B cell (primary cell): ENCODE measurements at regions not wholly inside any gene's neighbourhood (a gene's known extent, or its start where the extent isn't known, plus 50 kb on each side); places are given as distances from the start of the nearest gene placed in this dataset.

Source experiments
- ATAC-seq: fragments of 200-7000 bp; cut with Tn5 transposase; one replicate; pipeline ENCODE4 v1.10.0; 2021; ENCODE audit warnings: low read depth, mild to moderate bottlenecking, moderate number of reproducible peaks, moderate library complexity
- CTCF ChIA-PET: fragments of 350-600 bp; sonication (Branson Sonifier 250); formaldehyde crosslinking; loops from one replicate; lab custom pipeline; 2021; ENCODE audit warnings: antibody characterized with exemption, inconsistent platforms; lab: Charles Lee
- POLR2A ChIA-PET: fragments of 350-600 bp; sonication (Branson Sonifier 250); formaldehyde crosslinking; loops from one replicate; lab custom pipeline; 2021; ENCODE audit warnings: antibody characterized with exemption; lab: Charles Lee
- DNase-seq: peaks from one replicate; pipeline ENCODE4 v3.0.0; 2013
- H2AFZ ChIP-seq: 2 replicates; pipeline ENCODE4 v1.6.1; 2012; ENCODE audit warnings: mild to moderate bottlenecking, low read depth, low read length; ENCODE audit not compliant: insufficient read depth, poor library complexity, severe bottlenecking
- H3K27ac ChIP-seq, 2 donors: 1 replicate in 1 of 2; 2 replicates in 1 of 2; pipeline ENCODE4 v1.5.1; 2012 to 2013; ENCODE audit warnings: low read length in 2 of 2, mild to moderate bottlenecking in 2 of 2, moderate library complexity in 1 of 2
- H3K27me3 ChIP-seq, 4 experiments: fragments of 200-600 bp in 1 of 4; sonication (generic) in 1 of 4; replicated peaks in 1 of 4; 1 replicate in 2 of 4; 2 replicates in 2 of 4; pipeline versions ENCODE4 v1.6.1 to v1.7.0; 2013 to 2016; ENCODE audit warnings: low read length in 3 of 4, mild to moderate bottlenecking in 2 of 4, mixed read lengths in 1 of 4, moderate library complexity in 1 of 4; ENCODE audit not compliant: insufficient read depth in 4 of 4, control insufficient read depth in 3 of 4; ENCODE audit errors: control extremely low read depth in 1 of 4
- H3K36me3 ChIP-seq, 2 experiments: replicated peaks in 1 of 2; 1 replicate in 1 of 2; 2 replicates in 1 of 2; pipeline versions ENCODE4 v1.6.1 to v1.7.1; 2013; ENCODE audit warnings: low read length in 1 of 2; ENCODE audit not compliant: insufficient read depth in 2 of 2, control insufficient read depth in 1 of 2; ENCODE audit errors: control extremely low read depth in 1 of 2, extremely low read depth in 1 of 2
- H3K4me1 ChIP-seq, 2 donors: fragments of 200-600 bp in 1 of 2; sonication (generic) in 1 of 2; 1 replicate in 1 of 2; 2 replicates in 1 of 2; pipeline versions ENCODE4 v1.5.1 to v1.6.1; 2013 to 2017; ENCODE audit warnings: low read length in 2 of 2; ENCODE audit not compliant: control insufficient read depth in 2 of 2, insufficient read depth in 2 of 2
- H3K4me2 ChIP-seq: replicated peaks from 2 replicates; pipeline ENCODE3; 2012; ENCODE audit warnings: mild to moderate bottlenecking, low read depth, low read length; ENCODE audit not compliant: poor library complexity, severe bottlenecking
- H3K4me3 ChIP-seq, 5 experiments: fragments of 200-600 bp in 1 of 5; sonication (generic) in 1 of 5; 1 replicate in 3 of 5; 2 replicates in 2 of 5; pipeline versions ENCODE4 v1.5.1 to v1.7.0; 2011 to 2016; ENCODE audit warnings: low read length in 4 of 5, mild to moderate bottlenecking in 4 of 5, low read depth in 2 of 5, control low read depth in 1 of 5, moderate library complexity in 1 of 5; ENCODE audit not compliant: insufficient read depth in 1 of 5; ENCODE audit errors: control extremely low read depth in 1 of 5, extremely low read depth in 1 of 5
- H3K79me2 ChIP-seq: fragments of 200-600 bp; sonication (generic); one replicate; pipeline ENCODE4 v1.6.0; 2016; ENCODE audit warnings: low read length; ENCODE audit not compliant: control insufficient read depth, insufficient read depth
- H3K9ac ChIP-seq: fragments of 200-600 bp; sonication (generic); 2 replicates; pipeline ENCODE4 v1.6.1; 2017; ENCODE audit warnings: mild to moderate bottlenecking, low read length, moderate library complexity
- H3K9me3 ChIP-seq, 3 donors: one replicate each; pipeline versions ENCODE4 v1.6.1 to v1.7.1; 2013; ENCODE audit warnings: low read length in 2 of 3; ENCODE audit not compliant: control insufficient read depth in 2 of 3, insufficient read depth in 1 of 3; ENCODE audit errors: control extremely low read depth in 1 of 3
- H4K20me1 ChIP-seq: 2 replicates; pipeline ENCODE4 v1.6.0; 2012; ENCODE audit warnings: mild to moderate bottlenecking, low read length; ENCODE audit not compliant: insufficient read depth, control insufficient read depth, poor library complexity, severe bottlenecking
- H3K27ac Mint-ChIP-seq: one replicate; pipeline ENCODE4 v1.8.0; 2021; ENCODE audit warnings: mixed read lengths
- H3K27me3 Mint-ChIP-seq: one replicate; pipeline ENCODE4 v1.8.0; 2021; ENCODE audit warnings: mixed read lengths
- H3K4me1 Mint-ChIP-seq: one replicate; pipeline ENCODE4 v1.8.0; 2021; ENCODE audit warnings: mixed read lengths
- H3K4me3 Mint-ChIP-seq: one replicate; pipeline ENCODE4 v1.8.0; 2021; ENCODE audit warnings: mixed read lengths
- H3K9me3 Mint-ChIP-seq: one replicate; pipeline ENCODE4 v1.8.0; 2022; ENCODE audit warnings: mixed read lengths; ENCODE audit not compliant: insufficient read depth
- EZH2 ChIP-seq: IDR thresholded peaks from 2 replicates; pipeline ENCODE4 v1.6.1; 2012; ENCODE audit warnings: borderline replicate concordance, low read depth, mild to moderate bottlenecking, moderate library complexity, low read length; ENCODE audit not compliant: insufficient read depth, poor library complexity, severe bottlenecking
- WGBS: methylation state at CpG from one replicate; pipeline ENCODE4 v1.1.5; 2013; ENCODE audit warnings: missing lambda C conversion rate; ENCODE audit not compliant: insufficient coverage; 5-methylcytosine and 5-hydroxymethylcytosine counted together
- intact Hi-C: fragments of 100-400 bp; cut with micrococcal nuclease; formaldehyde crosslinking; loops from one replicate; pipeline ENCODE4 v1.10.0; 2022
- TF ChIP-seq, protein P1 (sequence below): fragments of 200-600 bp; IDR thresholded peaks from one replicate; pipeline ENCODE4 v1.8.0; 2022; ENCODE audit warnings: antibody characterized with exemption, mild to moderate bottlenecking

DNA sequence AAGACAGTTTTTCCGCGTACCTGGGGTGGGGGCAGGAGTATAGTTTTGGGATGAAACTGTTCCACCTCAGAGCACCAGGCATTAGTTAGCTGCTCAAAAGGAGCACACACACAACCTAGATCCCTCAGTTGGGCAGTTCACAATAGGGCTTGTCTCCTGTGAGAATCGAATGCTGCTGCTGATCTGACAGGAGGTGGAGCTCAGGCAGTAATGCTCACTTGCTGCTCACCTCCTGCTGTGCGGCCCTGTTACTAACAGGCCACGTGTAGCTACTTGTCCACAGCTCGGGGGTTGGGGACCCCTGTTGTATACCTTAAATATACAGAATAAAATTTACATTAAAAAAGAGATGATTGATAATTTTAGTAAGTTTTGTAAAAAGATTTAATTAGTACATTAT lies 191.5 kb downstream of the SLC7A11 start:
- intact Hi-C loops: no loop called here
- peaks cover 10% of the 10 kb centered on the region for H3K27me3 Mint-ChIP-seq
- H3K27ac Mint-ChIP-seq: no peak overlapping the region
- no peak overlapping the region for H3K4me3 ChIP-seq
- ChIA-PET CTCF (no interaction called here), POLR2A (no interaction called here)
- DNase-seq (no peak), ATAC-seq (no peak)
- no peaks in the 10 kb centered on the region for H3K4me1 ChIP-seq
- TF ChIP-seq, protein P1, sequence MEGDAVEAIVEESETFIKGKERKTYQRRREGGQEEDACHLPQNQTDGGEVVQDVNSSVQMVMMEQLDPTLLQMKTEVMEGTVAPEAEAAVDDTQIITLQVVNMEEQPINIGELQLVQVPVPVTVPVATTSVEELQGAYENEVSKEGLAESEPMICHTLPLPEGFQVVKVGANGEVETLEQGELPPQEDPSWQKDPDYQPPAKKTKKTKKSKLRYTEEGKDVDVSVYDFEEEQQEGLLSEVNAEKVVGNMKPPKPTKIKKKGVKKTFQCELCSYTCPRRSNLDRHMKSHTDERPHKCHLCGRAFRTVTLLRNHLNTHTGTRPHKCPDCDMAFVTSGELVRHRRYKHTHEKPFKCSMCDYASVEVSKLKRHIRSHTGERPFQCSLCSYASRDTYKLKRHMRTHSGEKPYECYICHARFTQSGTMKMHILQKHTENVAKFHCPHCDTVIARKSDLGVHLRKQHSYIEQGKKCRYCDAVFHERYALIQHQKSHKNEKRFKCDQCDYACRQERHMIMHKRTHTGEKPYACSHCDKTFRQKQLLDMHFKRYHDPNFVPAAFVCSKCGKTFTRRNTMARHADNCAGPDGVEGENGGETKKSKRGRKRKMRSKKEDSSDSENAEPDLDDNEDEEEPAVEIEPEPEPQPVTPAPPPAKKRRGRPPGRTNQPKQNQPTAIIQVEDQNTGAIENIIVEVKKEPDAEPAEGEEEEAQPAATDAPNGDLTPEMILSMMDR: no peak
- no peak for TF ChIP-seq EZH2
- H3K9me3 ChIP-seq: peaks cover 0 to 11% (median 0%) of the 10 kb centered on the region in 3 donors
- no peak overlapping the region for H3K4me3 Mint-ChIP-seq
- H2AFZ ChIP-seq: no peak overlapping the region
- H3K4me1 Mint-ChIP-seq: no peaks in the 10 kb centered on the region
- H3K27me3 ChIP-seq: no peaks in the 10 kb centered on the region
- H3K36me3 ChIP-seq: no peaks in the 10 kb centered on the region
- H3K9me3 Mint-ChIP-seq: no peaks in the 10 kb centered on the region
- H3K9ac ChIP-seq: no peak overlapping the region
- WGBS: 30% methylated on average over 1 of the region's 6 CpGs
- H4K20me1 ChIP-seq: no peaks in the 10 kb centered on the region
- no peaks in the 10 kb centered on the region for H3K79me2 ChIP-seq
- H3K4me2 ChIP-seq: no peak overlapping the region
- no peak overlapping the region for H3K27ac ChIP-seq

DNA sequence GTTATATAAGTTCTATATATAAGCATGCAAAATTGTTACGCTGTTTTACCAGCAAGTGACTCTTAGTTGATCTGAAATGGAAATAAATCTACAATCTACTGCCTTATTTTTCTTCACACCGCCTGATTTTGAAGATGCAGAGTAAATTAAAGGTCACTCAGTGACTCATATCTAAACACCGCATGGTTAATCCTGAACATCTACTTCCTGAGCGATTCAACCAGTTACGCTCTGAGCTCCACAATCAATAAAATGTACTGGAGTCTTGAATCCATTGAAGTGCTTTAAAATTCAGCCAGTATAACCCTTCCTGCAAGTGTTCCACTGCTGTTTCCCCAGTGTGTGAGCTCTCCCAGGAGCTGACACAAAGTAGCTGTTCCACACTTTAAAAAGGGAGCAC lies 192.8 kb downstream of the SLC7A11 start:
- H3K4me1 Mint-ChIP-seq: no peaks in the 10 kb centered on the region
- no peak overlapping the region for H3K4me3 Mint-ChIP-seq
- Histone ChIP-seq H3K27me3 (no peaks in the 10 kb centered on the region), H3K27ac (no peak overlapping the region), H3K4me3 (no peak overlapping the region), H3K9ac (no peak overlapping the region), H3K9me3 (peaks cover 0 to 11% (median 0%) of the 10 kb centered on the region in 3 donors), H3K36me3 (no peaks in the 10 kb centered on the region), H3K4me2 (no peak overlapping the region), H3K79me2 (no peaks in the 10 kb centered on the region), H4K20me1 (no peaks in the 10 kb centered on the region), H3K4me1 (no peaks in the 10 kb centered on the region), H2AFZ (no peak overlapping the region)
- 89% methylated on average over 3 of the region's 5 CpGs for WGBS
- peaks cover 9% of the 10 kb centered on the region for H3K27me3 Mint-ChIP-seq
- ATAC-seq (no peak), DNase-seq (no peak)
- POLR2A ChIA-PET: no interaction called here
- H3K9me3 Mint-ChIP-seq: no peaks in the 10 kb centered on the region
- CTCF ChIA-PET: no interaction called here
- intact Hi-C loops: no loop called here
- TF ChIP-seq EZH2: no peak
- TF ChIP-seq, protein P1: no peak
- H3K27ac Mint-ChIP-seq: no peak overlapping the region
